Body of pancreas (tissue), 4 donors: ENCODE measurements at regions not wholly inside any gene's neighbourhood (a gene's known extent, or its start where the extent isn't known, plus 50 kb on each side); places are given as distances from the start of the nearest gene placed in this dataset.

Experiments
- ATAC-seq: fragments of 150-250 bp; one replicate; pipeline ENCODE4 v1.9.1; 2016
- DNase-seq, 4 donors: peaks; one replicate each; pipeline ENCODE4 v3.0.0-alpha.2; 2019
- H3K27ac ChIP-seq, 4 donors: fragments of 200-600 bp; sonication (generic); 1 replicate in 3 of 4; 2 replicates in 1 of 4; pipeline versions ENCODE4 v1.5.1 to v1.6.1; 2016 to 2019; ENCODE audit warnings: mild to moderate bottlenecking in 1 of 4, mixed read lengths in 1 of 4, moderate library complexity in 1 of 4
- H3K27me3 ChIP-seq, 2 donors: fragments of 200-600 bp; sonication (generic); one replicate each; pipeline ENCODE4 v1.6.0; 2016; ENCODE audit warnings: mild to moderate bottlenecking in 1 of 2
- H3K36me3 ChIP-seq, 2 donors: fragments of 200-600 bp; sonication (generic); replicated peaks in 1 of 2; 2 replicates each; pipeline ENCODE4 v1.5.1; 2016; ENCODE audit warnings: low read depth in 2 of 2; ENCODE audit not compliant: insufficient read depth in 1 of 2
- H3K4me1 ChIP-seq: fragments of 200-600 bp; sonication (generic); one replicate; pipeline ENCODE4 v1.6.0; 2016
- H3K4me3 ChIP-seq, 2 donors: fragments of 200-600 bp; sonication (generic); 1 replicate in 1 of 2; 2 replicates in 1 of 2; pipeline ENCODE4 v1.5.1; 2016 to 2019
- H3K9me3 ChIP-seq, 3 donors: fragments of 200-600 bp; sonication (generic); 1 replicate in 2 of 3; 2 replicates in 1 of 3; pipeline ENCODE4 v1.5.1; 2016
- POLR2A ChIP-seq, 3 donors: fragments of 450-650 bp; IDR thresholded peaks; one replicate each; pipeline ENCODE4 v1.6.1; 2016; ENCODE audit warnings: antibody characterized with exemption in 3 of 3, mild to moderate bottlenecking in 2 of 3
- WGBS, 2 donors: methylation state at CpG; one replicate each; pipeline ENCODE4 v1.1.5; 2017; 5-methylcytosine and 5-hydroxymethylcytosine counted together
- intact Hi-C: fragments of 100-400 bp; cut with DNase I; formaldehyde crosslinking; loops from one replicate; pipeline ENCODE4 v1.15.1; 2023
- TF ChIP-seq, protein P1 (sequence below), 7 experiments: fragments of 450-650 bp in 4 of 7; fragments of 200-600 bp in 3 of 7; sonication (generic) in 3 of 7; IDR thresholded peaks; one replicate each; pipeline ENCODE4 v1.5.1; 2016 to 2019; ENCODE audit warnings: antibody characterized with exemption in 7 of 7

DNA sequence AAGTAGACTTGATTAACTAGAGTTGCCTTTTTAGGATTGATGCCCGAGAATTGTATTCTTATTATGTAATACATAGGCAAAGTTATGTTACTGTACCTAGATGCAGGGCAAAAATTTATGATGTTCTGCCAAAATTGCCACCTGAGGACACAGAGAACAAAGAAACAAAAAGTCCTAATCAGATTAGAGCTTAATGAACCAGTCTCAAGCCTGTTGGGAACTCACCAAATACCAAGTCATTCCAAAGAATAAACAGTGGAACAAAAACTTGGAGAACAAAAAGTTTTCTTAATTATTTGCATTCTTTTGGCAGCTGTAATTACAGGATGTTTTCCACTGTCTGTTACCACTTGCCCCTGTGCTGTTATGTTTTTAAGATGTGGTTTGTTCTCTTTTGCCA, 154.7 kb upstream of the SGK1 start:
- no peaks in the 10 kb centered on the region for H3K27me3 ChIP-seq
- peak; percentile 42 to 76 (median 52) for DNase-seq
- no peaks in the 10 kb centered on the region for H3K36me3 ChIP-seq
- TF ChIP-seq, protein P1, sequence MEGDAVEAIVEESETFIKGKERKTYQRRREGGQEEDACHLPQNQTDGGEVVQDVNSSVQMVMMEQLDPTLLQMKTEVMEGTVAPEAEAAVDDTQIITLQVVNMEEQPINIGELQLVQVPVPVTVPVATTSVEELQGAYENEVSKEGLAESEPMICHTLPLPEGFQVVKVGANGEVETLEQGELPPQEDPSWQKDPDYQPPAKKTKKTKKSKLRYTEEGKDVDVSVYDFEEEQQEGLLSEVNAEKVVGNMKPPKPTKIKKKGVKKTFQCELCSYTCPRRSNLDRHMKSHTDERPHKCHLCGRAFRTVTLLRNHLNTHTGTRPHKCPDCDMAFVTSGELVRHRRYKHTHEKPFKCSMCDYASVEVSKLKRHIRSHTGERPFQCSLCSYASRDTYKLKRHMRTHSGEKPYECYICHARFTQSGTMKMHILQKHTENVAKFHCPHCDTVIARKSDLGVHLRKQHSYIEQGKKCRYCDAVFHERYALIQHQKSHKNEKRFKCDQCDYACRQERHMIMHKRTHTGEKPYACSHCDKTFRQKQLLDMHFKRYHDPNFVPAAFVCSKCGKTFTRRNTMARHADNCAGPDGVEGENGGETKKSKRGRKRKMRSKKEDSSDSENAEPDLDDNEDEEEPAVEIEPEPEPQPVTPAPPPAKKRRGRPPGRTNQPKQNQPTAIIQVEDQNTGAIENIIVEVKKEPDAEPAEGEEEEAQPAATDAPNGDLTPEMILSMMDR (IDR thresholded peaks at IDR 0.05): no peak
- no peak for TF ChIP-seq POLR2A (IDR thresholded peaks at IDR 0.05)
- peaks cover 44% of the 10 kb centered on the region for H3K4me1 ChIP-seq
- intact Hi-C loops: no loop called here
- ATAC-seq: peak; percentile 92
- H3K4me3 ChIP-seq: no peak overlapping the region
- H3K9me3 ChIP-seq: no peaks in the 10 kb centered on the region
- 41 to 46% methylated on average over 1 of the region's 1 CpG for WGBS, 2 donors
- H3K27ac ChIP-seq: peak overlapping the region in 2 of 4 donors; percentile 59 to 62

DNA sequence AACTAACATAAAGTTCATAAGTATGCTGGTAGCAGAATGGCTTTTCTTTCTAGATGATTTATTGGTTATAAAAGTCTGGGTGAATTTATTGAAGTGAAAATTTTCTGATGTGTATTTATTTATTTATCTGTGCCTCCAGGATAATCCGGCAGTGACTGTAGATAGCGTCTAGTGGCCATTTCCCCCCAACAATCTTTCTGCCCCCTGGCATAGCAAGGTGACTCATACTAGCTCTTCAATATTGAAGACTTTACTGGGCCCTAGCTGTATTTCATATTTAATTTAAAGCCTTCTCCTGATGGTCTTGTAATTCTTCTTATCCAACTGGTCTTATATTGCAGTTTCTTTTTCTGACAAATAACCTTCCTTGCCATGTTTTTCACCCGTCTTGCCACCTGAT, 154.1 kb upstream of the SGK1 start:
- H3K36me3 ChIP-seq: no peaks in the 10 kb centered on the region
- H3K9me3 ChIP-seq: no peaks in the 10 kb centered on the region
- intact Hi-C loops: no loop called here
- no peak for TF ChIP-seq POLR2A (IDR thresholded peaks at IDR 0.05)
- H3K27ac ChIP-seq: peak overlapping the region in 1 of 4 donors; percentile 24
- H3K27me3 ChIP-seq: no peaks in the 10 kb centered on the region
- H3K4me1 ChIP-seq: peaks cover 50% of the 10 kb centered on the region
- no peak overlapping the region for H3K4me3 ChIP-seq
- ATAC-seq: no peak
- no peak for DNase-seq
- 66 to 72% methylated on average over 3 of the region's 3 CpGs for WGBS, 2 donors

DNA sequence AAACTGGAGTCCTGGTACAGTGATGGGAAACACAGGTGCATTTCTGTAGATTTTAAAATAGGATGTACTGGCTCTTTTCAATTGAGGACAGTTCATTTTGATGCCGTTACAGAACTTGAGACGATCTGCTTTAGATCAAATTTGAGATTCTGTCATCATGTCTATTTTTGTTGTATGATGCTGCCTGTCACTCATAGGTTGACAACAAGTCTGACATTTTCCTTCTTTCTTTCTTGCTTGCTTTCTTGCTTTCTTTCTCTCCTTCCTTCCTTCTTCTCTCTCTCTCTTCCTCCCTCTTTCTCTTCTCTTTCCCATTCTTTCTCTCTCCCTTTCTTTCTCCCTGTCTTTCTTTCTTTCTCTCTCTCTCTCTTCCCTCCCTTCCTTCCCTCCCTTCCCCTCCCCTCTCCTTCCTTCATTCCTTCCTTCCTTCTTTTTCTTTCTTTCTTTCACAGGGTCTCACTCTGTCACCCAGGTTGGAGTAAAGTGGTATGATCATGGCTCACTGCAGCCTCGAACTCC, 152.6 kb upstream of the SGK1 start:
- Histone ChIP-seq H3K4me3 (no peak overlapping the region), H3K36me3 (no peaks in the 10 kb centered on the region), H3K4me1 (peaks cover 61% of the 10 kb centered on the region), H3K27ac (peak overlapping the region in 1 of 4 donors; percentile 6), H3K9me3 (no peaks in the 10 kb centered on the region), H3K27me3 (no peaks in the 10 kb centered on the region)
- WGBS, 2 donors: 78 to 91% methylated on average over 3 of the region's 3 CpGs
- no peak for ATAC-seq
- DNase-seq: no peak
- intact Hi-C loops: no loop called here
- no peak for TF ChIP-seq POLR2A (IDR thresholded peaks at IDR 0.05)
- TF ChIP-seq, protein P1 (IDR thresholded peaks at IDR 0.05): no peak

DNA sequence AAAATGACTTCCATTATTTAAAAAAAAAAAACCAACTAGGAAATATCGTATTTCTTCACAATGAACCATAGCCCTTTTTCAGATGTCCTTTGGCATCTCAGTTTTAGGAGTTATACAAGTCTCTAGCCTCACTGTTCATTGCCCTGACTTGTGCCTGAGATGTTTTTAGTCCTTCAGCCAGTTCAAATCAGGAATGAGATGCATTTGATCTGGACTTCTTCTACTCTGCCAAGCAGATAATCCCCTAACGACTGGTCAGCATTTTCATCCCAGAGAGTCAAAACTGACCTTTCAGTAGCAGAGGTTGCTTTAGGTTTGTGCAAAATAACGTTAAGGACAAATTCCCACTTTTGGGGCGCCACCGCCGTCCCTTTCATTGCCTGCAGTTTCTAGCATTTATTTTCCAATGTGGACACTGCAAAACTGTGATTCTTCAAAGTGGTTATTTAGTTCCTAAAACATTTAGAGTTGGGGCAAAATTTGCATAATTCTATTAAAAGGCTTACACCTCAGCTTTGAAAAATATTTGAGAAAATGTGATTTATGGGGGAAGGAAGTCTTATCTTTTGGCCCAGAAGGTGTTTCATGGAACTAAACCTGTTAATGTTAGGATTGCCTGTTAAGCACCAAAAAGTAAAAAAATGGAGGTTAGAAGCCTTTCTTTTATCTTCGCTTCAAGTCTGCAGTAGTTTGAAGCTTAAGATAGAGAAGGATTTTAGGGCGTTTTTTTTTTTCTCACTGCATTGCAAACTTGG, 152.0 kb upstream of the SGK1 start:
- intact Hi-C loops: no loop called here
- H3K27ac ChIP-seq: peak overlapping the region in 3 of 4 donors; percentile 6 to 75 (median 61)
- no peak overlapping the region for H3K4me3 ChIP-seq
- H3K4me1 ChIP-seq: peaks cover 61% of the 10 kb centered on the region
- WGBS, 2 donors: 69 to 73% methylated on average over 8 of the region's 8 CpGs
- ATAC-seq (no peak), DNase-seq (no peak)
- H3K27me3 ChIP-seq: no peaks in the 10 kb centered on the region
- no peaks in the 10 kb centered on the region for H3K9me3 ChIP-seq
- no peaks in the 10 kb centered on the region for H3K36me3 ChIP-seq
- no peak for TF ChIP-seq POLR2A (IDR thresholded peaks at IDR 0.05)
- TF ChIP-seq, protein P1 (IDR thresholded peaks at IDR 0.05): no peak

DNA sequence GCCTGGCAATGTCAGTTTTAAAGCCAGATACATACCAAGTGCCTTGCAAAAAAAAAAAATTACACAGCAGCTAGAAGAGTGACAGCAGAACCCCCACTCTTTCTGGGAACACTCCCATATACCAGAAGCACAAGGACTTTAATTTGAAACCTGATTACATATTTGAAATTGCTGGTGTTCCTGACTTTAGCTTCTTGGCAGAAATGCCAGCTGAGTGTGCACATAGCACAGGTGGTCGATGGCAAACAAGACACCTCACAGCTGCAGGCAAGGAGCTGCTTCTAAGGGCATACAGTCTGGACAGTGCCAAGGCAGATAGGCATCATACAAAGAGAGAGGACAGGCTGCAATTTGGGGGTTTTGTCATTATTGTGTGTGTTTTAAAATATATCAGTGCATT, 150.7 kb upstream of the SGK1 start:
- DNase-seq: peak; percentile 34 to 72 (median 47)
- WGBS, 2 donors: 11 to 20% methylated on average over 1 of the region's 1 CpG
- intact Hi-C loops: no loop called here

More for the DNA sequence above, 150.7 kb upstream of the SGK1 start:
- Histone ChIP-seq H3K4me1 (peaks cover 61% of the 10 kb centered on the region), H3K4me3 (no peak overlapping the region), H3K27me3 (no peaks in the 10 kb centered on the region), H3K9me3 (no peaks in the 10 kb centered on the region), H3K36me3 (no peaks in the 10 kb centered on the region), H3K27ac (peak overlapping the region; percentile 4 to 75 (median 57))
- TF ChIP-seq POLR2A (IDR thresholded peaks at IDR 0.05): no peak
- TF ChIP-seq, protein P1 (IDR thresholded peaks at IDR 0.05): no peak
- peak; percentile 68 for ATAC-seq
